HFF-Myc (cell line): ENCODE measurements at regions not wholly inside any gene's neighbourhood (a gene's known extent, or its start where the extent isn't known, plus 50 kb on each side); places are given as distances from the start of the nearest gene placed in this dataset.

Experiments used
- DNase-seq: peaks from one replicate; pipeline ENCODE4 v3.0.0-alpha.2; 2011; ENCODE audit warnings: low read depth; ENCODE audit errors: extremely low read depth
- H3K4me3 ChIP-seq: replicated peaks from 2 replicates; pipeline ENCODE4 v1.5.1; 2011; ENCODE audit warnings: low read depth, mild to moderate bottlenecking, control low read depth, low read length
- CTCF ChIP-seq: IDR thresholded peaks from 2 replicates; pipeline ENCODE4 v1.5.1; 2012; ENCODE audit warnings: mild to moderate bottlenecking, low read depth, low read length, control low read depth; ENCODE audit errors: missing control alignments

DNA sequence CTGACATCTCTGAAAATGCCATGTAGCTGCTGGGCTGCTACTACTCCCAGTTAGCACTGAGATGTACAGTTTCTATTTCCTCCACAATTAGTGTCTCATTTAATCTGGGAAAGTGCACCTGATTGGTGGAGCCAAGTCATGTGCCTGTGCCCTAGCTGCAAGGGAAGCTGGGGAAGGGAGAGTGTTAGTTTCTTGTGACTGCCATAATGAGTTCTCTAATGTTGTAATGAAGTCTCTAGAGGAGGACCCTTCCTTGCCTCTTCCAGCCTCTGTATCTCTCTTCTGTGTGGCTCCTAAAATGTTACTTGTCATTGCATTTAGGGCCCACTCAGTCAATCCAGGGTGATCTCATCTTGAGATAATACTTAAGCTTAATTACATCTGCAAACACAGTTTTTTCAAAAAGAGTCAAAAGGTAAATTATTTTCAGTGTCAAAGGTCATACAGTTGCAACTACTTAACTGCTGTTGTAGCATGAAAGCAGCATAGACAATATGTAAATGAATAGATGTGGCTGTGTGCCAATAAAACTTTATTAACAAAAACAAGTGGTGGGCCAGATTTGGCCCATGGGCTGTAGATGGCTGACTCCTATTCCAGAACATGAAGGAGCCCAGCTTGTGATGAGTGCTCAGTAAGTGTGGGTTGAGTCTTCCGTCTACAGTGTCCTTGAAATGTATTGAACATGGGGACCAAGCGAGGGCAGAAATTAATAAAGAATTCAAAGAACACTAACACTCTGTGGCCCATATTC is 137.2 kb upstream of the MAP1LC3B2 start:
- no peak for DNase-seq
- no peak for TF ChIP-seq CTCF
- H3K4me3 ChIP-seq, result no peak overlapping the region

DNA sequence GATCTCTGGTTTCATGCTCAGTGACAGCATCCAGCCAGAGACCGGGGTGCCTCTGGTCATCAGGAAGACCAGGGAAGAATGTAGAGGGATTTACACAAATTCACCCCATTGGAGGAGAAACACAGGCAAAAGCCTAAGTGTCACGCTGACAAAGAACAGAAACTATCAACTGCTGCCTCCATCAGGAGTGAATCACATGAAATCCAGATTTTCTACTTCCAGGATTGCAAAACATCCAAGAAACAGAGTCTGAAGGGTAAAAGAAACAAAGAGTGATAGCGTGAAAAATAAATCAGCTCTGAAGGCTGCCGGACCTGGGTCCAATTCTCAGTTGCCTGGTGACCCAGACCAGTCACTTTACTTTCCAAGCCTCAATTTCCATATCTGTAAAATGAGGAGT is 136.1 kb upstream of the MAP1LC3B2 start:
- no peak for DNase-seq
- no peak overlapping the region for H3K4me3 ChIP-seq
- TF ChIP-seq CTCF, result no peak

GRCh38 chr12:116425256-116426193 is 133.7 kb upstream of the MAP1LC3B2 start:
- TF ChIP-seq CTCF, result no peak
- no peak for DNase-seq

DNA sequence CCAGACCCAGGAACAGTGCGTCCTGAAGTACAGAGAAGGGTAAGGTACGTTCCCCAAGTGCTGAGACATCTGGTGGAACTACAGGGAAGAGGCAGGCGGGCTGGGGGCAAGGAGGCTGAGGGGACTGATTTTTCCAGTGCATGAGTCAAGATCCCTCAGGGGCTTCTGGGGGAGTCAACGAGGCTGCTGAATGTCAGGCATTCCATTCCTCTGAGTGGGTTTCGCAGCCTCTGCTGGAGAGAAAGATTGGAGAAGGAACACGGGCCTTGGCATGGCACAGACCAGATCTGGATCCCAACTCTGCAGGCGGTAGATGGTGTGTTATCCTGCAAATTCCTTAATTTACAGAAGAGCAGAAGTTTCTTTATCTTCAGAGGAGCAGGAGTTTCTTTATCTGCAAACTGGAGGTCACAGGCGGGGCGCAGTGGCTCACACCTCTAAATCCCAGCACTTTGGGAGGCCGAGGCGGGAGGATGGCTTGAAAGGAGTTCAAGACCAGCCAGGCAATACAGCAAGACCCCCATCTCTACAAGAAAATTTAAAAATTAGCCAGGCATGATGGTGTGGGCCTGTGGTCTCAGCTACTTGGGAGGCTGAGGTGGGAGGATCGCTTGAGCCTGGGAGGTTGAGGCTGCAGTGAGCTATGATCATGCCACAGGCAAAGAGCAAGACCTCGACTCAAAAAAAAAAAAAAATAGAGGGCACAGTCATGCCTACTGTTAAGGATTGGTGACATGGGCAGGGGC is 132.6 kb upstream of the MAP1LC3B2 start:
- DNase-seq, result peak; percentile 94
- peak; percentile 57 for TF ChIP-seq CTCF
- H3K4me3 ChIP-seq, result no peak overlapping the region

More at GRCh38 chr12:116425256-116426193, 133.7 kb upstream of the MAP1LC3B2 start:
- H3K4me3 ChIP-seq, result no peak overlapping the region

DNA sequence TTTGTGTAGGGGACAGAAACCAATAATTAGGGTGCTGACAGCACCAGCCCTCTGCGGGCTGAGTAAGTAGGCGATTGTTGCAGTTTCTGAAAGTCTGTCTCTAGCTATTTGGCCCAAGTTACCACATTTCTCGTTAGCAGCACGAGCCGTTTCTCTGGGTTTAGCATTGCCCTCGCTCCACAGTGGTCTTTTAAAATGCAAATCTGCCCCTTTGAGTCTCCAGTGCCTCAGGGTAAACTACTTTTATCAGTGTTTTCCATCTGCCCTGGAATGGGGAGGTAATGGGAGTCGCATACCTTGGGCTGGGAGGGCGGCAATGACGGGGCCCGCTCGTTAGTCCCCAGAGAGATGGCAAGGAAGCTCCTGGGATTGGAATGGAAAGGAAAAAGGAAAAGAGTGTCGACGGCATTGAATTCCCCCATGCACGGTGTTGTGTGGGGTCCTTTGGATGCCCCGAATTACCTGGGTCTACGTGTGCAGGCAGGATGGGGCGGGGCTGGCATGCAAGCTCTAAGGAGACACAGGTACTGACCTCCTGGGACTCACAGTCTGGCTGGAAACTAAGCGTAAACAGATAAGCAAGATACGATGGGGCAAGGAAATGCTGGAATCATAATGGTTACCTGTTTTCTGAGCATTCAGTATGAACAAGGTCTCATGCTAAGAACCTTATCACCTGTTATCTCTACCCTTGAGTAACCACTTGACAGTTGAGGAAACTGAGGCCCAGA is 131.8 kb upstream of the MAP1LC3B2 start:
- H3K4me3 ChIP-seq, result no peak overlapping the region
- no peak for DNase-seq
- TF ChIP-seq CTCF, result no peak

- no peak for DNase-seq
- TF ChIP-seq CTCF, result no peak
- no peak overlapping the region for H3K4me3 ChIP-seq
Measured at GRCh38 chr12:116429826-116430360, 129.3 kb upstream of the MAP1LC3B2 start.
